Osteoblast (primary cell): ENCODE measurements at regions not wholly inside any gene's neighbourhood (a gene's known extent, or its start where the extent isn't known, plus 50 kb on each side); places are given as distances from the start of the nearest gene placed in this dataset.
"Not testable (repeated sequence)": the region's sequence is repeated elsewhere in the genome, so short reads cannot be mapped to it uniquely, and the experiment has no call there.

Experiments
- DNase-seq: peaks from one replicate; pipeline ENCODE4 v3.0.0; 2011; ENCODE audit warnings: low spot score, mixed read lengths; ENCODE audit not compliant: insufficient read length; ENCODE audit errors: missing footprints
- H2AFZ ChIP-seq: 2 replicates; pipeline ENCODE4 v1.6.0; 2011; ENCODE audit warnings: mild to moderate bottlenecking, low read length
- H3K27ac ChIP-seq: 2 replicates; pipeline ENCODE4 v1.5.1; 2011; ENCODE audit warnings: mild to moderate bottlenecking, low read depth, low read length, moderate library complexity
- H3K27me3 ChIP-seq: 2 replicates; pipeline ENCODE4 v1.6.0; 2012; ENCODE audit warnings: mild to moderate bottlenecking, control low read depth, inconsistent platforms, low read length, moderate library complexity; ENCODE audit not compliant: insufficient read depth
- H3K36me3 ChIP-seq: 2 replicates; pipeline ENCODE4 v1.5.1; 2011; ENCODE audit warnings: mild to moderate bottlenecking, low read length, control low read depth, moderate library complexity; ENCODE audit not compliant: insufficient read depth
- H3K4me1 ChIP-seq: 2 replicates; pipeline ENCODE4 v1.5.1; 2011; ENCODE audit warnings: mild to moderate bottlenecking, low read length, control low read depth, moderate library complexity; ENCODE audit not compliant: insufficient read depth
- H3K4me2 ChIP-seq: 2 replicates; pipeline ENCODE4 v1.6.0; 2011; ENCODE audit warnings: mild to moderate bottlenecking, low read length; ENCODE audit not compliant: insufficient read depth
- H3K4me3 ChIP-seq: fragments of 200-600 bp; sonication (generic); 3 replicates; pipeline ENCODE4 v1.5.1; 2012; ENCODE audit warnings: mild to moderate bottlenecking, low read length, inconsistent platforms; ENCODE audit not compliant: insufficient read depth
- H3K79me2 ChIP-seq: 2 replicates; pipeline ENCODE4 v1.6.0; 2012; ENCODE audit warnings: mild to moderate bottlenecking, low read length, control low read depth, inconsistent platforms; ENCODE audit not compliant: insufficient read depth
- H3K9me3 ChIP-seq: 2 replicates; pipeline ENCODE4 v1.5.1; 2011; ENCODE audit warnings: low read depth, low read length, control low read depth
- H4K20me1 ChIP-seq: 2 replicates; pipeline ENCODE4 v1.6.0; 2012; ENCODE audit warnings: mild to moderate bottlenecking, low read length, control low read depth; ENCODE audit not compliant: insufficient read depth
- CTCF ChIP-seq: IDR thresholded peaks from 2 replicates; pipeline ENCODE4 v1.5.1; 2011; ENCODE audit warnings: mild to moderate bottlenecking, low read depth, low read length, moderate library complexity; ENCODE audit errors: extremely low read depth

- peaks cover 90% of the 10 kb centered on the region for H3K79me2 ChIP-seq
- no peak for DNase-seq
- H3K36me3 ChIP-seq, result peaks cover 6% of the 10 kb centered on the region
- no peak overlapping the region for H3K4me2 ChIP-seq
- TF ChIP-seq CTCF, result no peak
- H3K4me1 ChIP-seq, result peaks cover 10% of the 10 kb centered on the region
- no peaks in the 10 kb centered on the region for H3K9me3 ChIP-seq
- H2AFZ ChIP-seq, result no peak overlapping the region
- peaks cover 11% of the 10 kb centered on the region for H4K20me1 ChIP-seq
- H3K4me3 ChIP-seq, result no peak overlapping the region
- H3K27me3 ChIP-seq, result no peaks in the 10 kb centered on the region
- H3K27ac ChIP-seq, result no peak overlapping the region
Measured at GRCh38 chr14:71433303-71433702, 498.9 kb upstream of the RGS6 start.

GRCh38 chr14:71435641-71436040 is 496.6 kb upstream of the RGS6 start:
- not testable (repeated sequence) for H3K27me3 ChIP-seq, H3K9me3 ChIP-seq, DNase-seq, H3K27ac ChIP-seq, H3K4me3 ChIP-seq, H3K36me3 ChIP-seq, H3K4me2 ChIP-seq, H4K20me1 ChIP-seq, H2AFZ ChIP-seq
- Histone ChIP-seq H3K4me1 (peaks cover 30% of the 10 kb centered on the region), H3K79me2 (peaks cover 82% of the 10 kb centered on the region)

GRCh38 chr14:71437870-71438269 is 494.4 kb upstream of the RGS6 start:
- Histone ChIP-seq H2AFZ (no peak overlapping the region), H3K9me3 (no peaks in the 10 kb centered on the region), H3K4me3 (no peak overlapping the region), H3K4me1 (peaks cover 30% of the 10 kb centered on the region), H3K79me2 (peaks cover 80% of the 10 kb centered on the region), H3K4me2 (peak overlapping the region; percentile 60), H3K27me3 (no peaks in the 10 kb centered on the region), H3K36me3 (peaks cover 6% of the 10 kb centered on the region), H4K20me1 (no peaks in the 10 kb centered on the region), H3K27ac (peak overlapping the region; percentile 89)
- TF ChIP-seq CTCF, result no peak
- DNase-seq, result no peak

- no peak for TF ChIP-seq CTCF
- H3K27me3 ChIP-seq, result no peaks in the 10 kb centered on the region
- peaks cover 80% of the 10 kb centered on the region for H3K79me2 ChIP-seq
- H3K9me3 ChIP-seq, result no peaks in the 10 kb centered on the region
- peaks cover 30% of the 10 kb centered on the region for H3K4me1 ChIP-seq
- H3K4me2 ChIP-seq, result peak overlapping the region; percentile 60
- H3K4me3 ChIP-seq, result no peak overlapping the region
- no peaks in the 10 kb centered on the region for H4K20me1 ChIP-seq
- peaks cover 6% of the 10 kb centered on the region for H3K36me3 ChIP-seq
- peak overlapping the region; percentile 89 for H3K27ac ChIP-seq
- no peak overlapping the region for H2AFZ ChIP-seq
- no peak for DNase-seq
Measured at GRCh38 chr14:71438684-71439083, 493.5 kb upstream of the RGS6 start.
